ENCODE measurements at regions not wholly inside any gene's neighbourhood (a gene's known extent, or its start where the extent isn't known, plus 50 kb on each side); places are given as distances from the start of the nearest gene placed in this dataset.

DNA sequence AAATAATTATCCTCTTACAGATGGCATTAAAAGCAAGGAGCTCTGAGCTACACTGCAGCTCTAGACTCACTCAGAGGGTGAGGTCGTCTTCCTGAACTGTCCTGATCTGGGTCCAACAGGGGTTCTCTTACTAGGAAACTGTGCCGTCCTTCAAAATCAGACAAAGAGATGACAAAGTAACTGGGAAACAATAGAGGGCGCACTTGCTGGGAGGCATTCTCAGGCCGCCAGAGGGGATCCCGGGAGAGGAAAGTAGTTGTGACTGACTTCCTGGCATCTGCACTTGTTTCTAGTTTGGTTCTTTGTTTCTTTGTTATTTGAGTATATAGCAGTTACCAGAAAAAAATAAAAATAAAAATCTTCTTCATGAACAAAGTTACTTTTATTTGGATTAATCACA, 142.9 kb upstream of the MSX2 start:
- Histone ChIP-seq H3K23me2 (ENCODE audit: low read depth, low read length) (no peaks in the 10 kb centered on the region), H2BK5ac (ENCODE audit: low read depth, low read length) (no peak overlapping the region), H2BK20ac (ENCODE audit: low read length) (no peak overlapping the region), H2BK12ac (ENCODE audit: low read depth, low read length) (no peak overlapping the region), H2BK15ac (ENCODE audit: low read length) (no peak overlapping the region), H2BK120ac (replicated peaks; ENCODE audit: low read depth, low read length) (no peak overlapping the region), H3K56ac (replicated peaks; ENCODE audit: insufficient read length, low read depth, low read length) (no peak overlapping the region), H3K4me2 (ENCODE audit: insufficient read depth in 1 of 2, low read depth in 2 of 2, low read length in 2 of 2) (no peak overlapping the region), H4K20me1 (replicated peaks in 1 of 2; ENCODE audit: control insufficient read depth in 1 of 2, insufficient read depth in 2 of 2, low read length in 2 of 2) (no peaks in the 10 kb centered on the region), H3K18ac (ENCODE audit: extremely low read depth, low read length) (no peak overlapping the region), H2AK5ac (ENCODE audit: low read depth, low read length) (no peak overlapping the region), H3K4me1 (replicated peaks in 1 of 4; ENCODE audit: control insufficient read depth in 3 of 4, insufficient read depth in 4 of 4, low read length in 3 of 4) (no peaks in the 10 kb centered on the region), H3K23ac (ENCODE audit: insufficient read length) (no peak overlapping the region), H3K9me3 (ENCODE audit: insufficient read depth in 2 of 2, low read depth in 1 of 2, low read length in 1 of 2) (no peaks in the 10 kb centered on the region), H2AFZ (ENCODE audit: low read length) (no peak overlapping the region), H3K79me1 (ENCODE audit: low read depth, low read length) (no peaks in the 10 kb centered on the region), H4K5ac (ENCODE audit: insufficient read length, low read depth, low read length) (no peak overlapping the region), H3K36me3 (ENCODE audit: control insufficient read depth in 2 of 4, insufficient read depth in 4 of 4, low read length in 3 of 4) (no peaks in the 10 kb centered on the region), H3K27me3 (replicated peaks in 1 of 4; ENCODE audit: control insufficient read depth in 3 of 4, extremely low read depth in 1 of 4, insufficient read depth in 3 of 4, low read length in 3 of 4) (no peaks in the 10 kb centered on the region; a peak in 1 of 7 replicates), H3K27ac (ENCODE audit: low read depth, low read length) (no peak overlapping the region), H3K14ac (ENCODE audit: insufficient read length) (no peak overlapping the region), H3K4me3 (ENCODE audit: extremely low read depth in 1 of 4, insufficient read depth in 2 of 4, low read depth in 3 of 4, low read length in 4 of 4) (no peak overlapping the region), H4K8ac (ENCODE audit: extremely low read depth, insufficient read depth, low read length) (no peak overlapping the region), H3K79me2 (ENCODE audit: control insufficient read depth in 1 of 2, insufficient read depth in 2 of 2, low read length in 2 of 2) (no peaks in the 10 kb centered on the region), H3K4ac (replicated peaks; ENCODE audit: insufficient read length, low read depth, low read length) (no peak overlapping the region), H3K9ac (replicated peaks in 1 of 4; ENCODE audit: extremely low read depth in 1 of 4, low read depth in 3 of 4, low read length in 3 of 4) (no peak overlapping the region; a peak in 1 of 7 replicates), H4K91ac (replicated peaks; ENCODE audit: insufficient read length, low read length) (no peak overlapping the region)
- WGBS, 2 experiments (ENCODE audit: extremely low coverage in 1 of 2, insufficient coverage in 1 of 2, insufficient read length in 1 of 2, insufficient replicate concordance in 2 of 2, low coverage in 1 of 2, low lambda C conversion rate in 2 of 2, missing lambda C conversion rate in 1 of 2), result 13% methylated on average over 5 of the region's 5 CpGs; no CpG with 5 or more reads in 1 of the 2 experiments
- DNase-seq (ENCODE audit: low read depth in 1 of 2, low spot score in 2 of 2) (peak in 1 of 2 experiments; percentile 60), FAIRE-seq (peak; percentile 69)
- ChIA-PET POLR2A (ENCODE audit: partially characterized antibody) (no interaction called here), CTCF (ENCODE audit: partially characterized antibody) (interaction anchor here (0.6 to 2.3 kb wide), 29 partner anchors 9 to 1523 kb away, joined by 3 to 16 read pairs (median 4); partner anchors contain the start of gene MSX2)
- no peak for TF ChIP-seq BRCA1 (IDR thresholded peaks at IDR 0.05; ENCODE audit: low read depth, low read length)
- 0 out of 2 replicates have a peak, but pooled peaks have one; percentile 8 for TF ChIP-seq JUND (IDR thresholded peaks at IDR 0.05; ENCODE audit: low read length)
- TF ChIP-seq, protein P1, sequence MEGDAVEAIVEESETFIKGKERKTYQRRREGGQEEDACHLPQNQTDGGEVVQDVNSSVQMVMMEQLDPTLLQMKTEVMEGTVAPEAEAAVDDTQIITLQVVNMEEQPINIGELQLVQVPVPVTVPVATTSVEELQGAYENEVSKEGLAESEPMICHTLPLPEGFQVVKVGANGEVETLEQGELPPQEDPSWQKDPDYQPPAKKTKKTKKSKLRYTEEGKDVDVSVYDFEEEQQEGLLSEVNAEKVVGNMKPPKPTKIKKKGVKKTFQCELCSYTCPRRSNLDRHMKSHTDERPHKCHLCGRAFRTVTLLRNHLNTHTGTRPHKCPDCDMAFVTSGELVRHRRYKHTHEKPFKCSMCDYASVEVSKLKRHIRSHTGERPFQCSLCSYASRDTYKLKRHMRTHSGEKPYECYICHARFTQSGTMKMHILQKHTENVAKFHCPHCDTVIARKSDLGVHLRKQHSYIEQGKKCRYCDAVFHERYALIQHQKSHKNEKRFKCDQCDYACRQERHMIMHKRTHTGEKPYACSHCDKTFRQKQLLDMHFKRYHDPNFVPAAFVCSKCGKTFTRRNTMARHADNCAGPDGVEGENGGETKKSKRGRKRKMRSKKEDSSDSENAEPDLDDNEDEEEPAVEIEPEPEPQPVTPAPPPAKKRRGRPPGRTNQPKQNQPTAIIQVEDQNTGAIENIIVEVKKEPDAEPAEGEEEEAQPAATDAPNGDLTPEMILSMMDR (IDR thresholded peaks at IDR 0.05; ENCODE audit: control extremely low read depth in 1 of 3, insufficient read depth in 1 of 3, low read depth in 1 of 3, low read length in 3 of 3), result peak; percentile 61 to 87 (median 77)
- peak; percentile 68 to 80 for TF ChIP-seq RAD21 (IDR thresholded peaks at IDR 0.05 in 1 of 2, conservative IDR thresholded peaks at IDR 0.05 in 1 of 2; ENCODE audit: low read depth in 2 of 2, low read length in 2 of 2)
